Nephron (organoid): ENCODE measurements at regions not wholly inside any gene's neighbourhood (a gene's known extent, or its start where the extent isn't known, plus 50 kb on each side); places are given as distances from the start of the nearest gene placed in this dataset.

ENCODE experiments used
- H3K27ac Mint-ChIP-seq, 3 experiments: 2 replicates each; pipeline ENCODE4 v1.8.0; 2020; ENCODE audit warnings: mixed read lengths in 3 of 3, mild to moderate bottlenecking in 2 of 3, moderate library complexity in 1 of 3
- H3K27me3 Mint-ChIP-seq: 2 replicates; pipeline ENCODE4 v1.8.0; 2021; ENCODE audit warnings: low read depth, mild to moderate bottlenecking, moderate library complexity, mixed read lengths
- H3K36me3 Mint-ChIP-seq: 2 replicates; pipeline ENCODE4 v1.8.0; 2020; ENCODE audit warnings: low read depth, mixed read lengths
- H3K4me1 Mint-ChIP-seq: 2 replicates; pipeline ENCODE4 v1.8.0; 2020; ENCODE audit warnings: mixed read lengths
- H3K4me3 Mint-ChIP-seq, 3 experiments: 2 replicates each; pipeline ENCODE4 v1.8.0; 2020; ENCODE audit warnings: mild to moderate bottlenecking in 3 of 3, mixed read lengths in 3 of 3, moderate library complexity in 2 of 3
- H3K9me3 Mint-ChIP-seq: 2 replicates; pipeline ENCODE4 v1.8.0; 2020; ENCODE audit warnings: mixed read lengths
- CTCF ChIP-seq, 3 experiments: fragments of 200-600 bp; sonication (generic); IDR thresholded peaks; one replicate each; pipeline ENCODE4 v1.5.0; 2021; ENCODE audit warnings: antibody characterized with exemption in 3 of 3; ENCODE audit not compliant: unreplicated experiment in 3 of 3

- Mint-ChIP-seq H3K4me3 (no peak overlapping the region), H3K4me1 (no peaks in the 10 kb centered on the region), H3K36me3 (no peaks in the 10 kb centered on the region), H3K27ac (no peak overlapping the region), H3K27me3 (peaks cover 12% of the 10 kb centered on the region), H3K9me3 (peaks cover 9% of the 10 kb centered on the region)
- TF ChIP-seq CTCF (IDR thresholded peaks at IDR 0.05; ENCODE audit: unreplicated experiment in 3 of 3), result no peak
Observed at GRCh38 chr4:157818946-157819692, 353.7 kb downstream of the GASK1B start.

GRCh38 chr4:157810137-157810774 is 362.6 kb downstream of the GASK1B start:
- no peak overlapping the region for H3K4me3 Mint-ChIP-seq
- H3K27me3 Mint-ChIP-seq, result no peaks in the 10 kb centered on the region
- H3K4me1 Mint-ChIP-seq, result peaks cover 12% of the 10 kb centered on the region
- peak overlapping the region in 1 of 3 experiments; percentile 21 for H3K27ac Mint-ChIP-seq
- peaks cover 12% of the 10 kb centered on the region for H3K9me3 Mint-ChIP-seq
- TF ChIP-seq CTCF (IDR thresholded peaks at IDR 0.05; ENCODE audit: unreplicated experiment in 3 of 3), result no peak
- no peaks in the 10 kb centered on the region for H3K36me3 Mint-ChIP-seq

- no peak overlapping the region for H3K4me3 Mint-ChIP-seq
- no peaks in the 10 kb centered on the region for H3K27me3 Mint-ChIP-seq
- peaks cover 23% of the 10 kb centered on the region for H3K4me1 Mint-ChIP-seq
- peaks cover 12% of the 10 kb centered on the region for H3K9me3 Mint-ChIP-seq
- no peaks in the 10 kb centered on the region for H3K36me3 Mint-ChIP-seq
- no peak overlapping the region for H3K27ac Mint-ChIP-seq
- TF ChIP-seq CTCF (IDR thresholded peaks at IDR 0.05; ENCODE audit: unreplicated experiment in 3 of 3), result no peak
Observed at GRCh38 chr4:157808796-157809383, 363.9 kb downstream of the GASK1B start.

GRCh38 chr4:157806184-157806583 is 366.6 kb downstream of the GASK1B start:
- no peak for TF ChIP-seq CTCF (IDR thresholded peaks at IDR 0.05; ENCODE audit: unreplicated experiment in 3 of 3)
- H3K4me3 Mint-ChIP-seq, result no peak overlapping the region

GRCh38 chr4:157804986-157805385 is 367.8 kb downstream of the GASK1B start:
- Mint-ChIP-seq H3K36me3 (no peaks in the 10 kb centered on the region), H3K27ac (peak overlapping the region; percentile 84 to 95 (median 93)), H3K4me1 (peaks cover 32% of the 10 kb centered on the region)

More at GRCh38 chr4:157806184-157806583, 366.6 kb downstream of the GASK1B start:
- H3K36me3 Mint-ChIP-seq, result no peaks in the 10 kb centered on the region
- H3K27me3 Mint-ChIP-seq, result no peaks in the 10 kb centered on the region
- peaks cover 32% of the 10 kb centered on the region for H3K4me1 Mint-ChIP-seq
- peaks cover 15% of the 10 kb centered on the region for H3K9me3 Mint-ChIP-seq
- peak overlapping the region in 1 of 3 experiments; percentile 93 for H3K27ac Mint-ChIP-seq

More at GRCh38 chr4:157804986-157805385, 367.8 kb downstream of the GASK1B start:
- H3K4me3 Mint-ChIP-seq, result no peak overlapping the region
- H3K27me3 Mint-ChIP-seq, result no peaks in the 10 kb centered on the region
- H3K9me3 Mint-ChIP-seq, result peaks cover 19% of the 10 kb centered on the region
- peak; percentile 44 to 52 (median 51) for TF ChIP-seq CTCF (IDR thresholded peaks at IDR 0.05; ENCODE audit: unreplicated experiment in 3 of 3)
